ENCODE measurements at regions not wholly inside any gene's neighbourhood (a gene's known extent, or its start where the extent isn't known, plus 50 kb on each side); places are given as distances from the start of the nearest gene placed in this dataset.

DNA sequence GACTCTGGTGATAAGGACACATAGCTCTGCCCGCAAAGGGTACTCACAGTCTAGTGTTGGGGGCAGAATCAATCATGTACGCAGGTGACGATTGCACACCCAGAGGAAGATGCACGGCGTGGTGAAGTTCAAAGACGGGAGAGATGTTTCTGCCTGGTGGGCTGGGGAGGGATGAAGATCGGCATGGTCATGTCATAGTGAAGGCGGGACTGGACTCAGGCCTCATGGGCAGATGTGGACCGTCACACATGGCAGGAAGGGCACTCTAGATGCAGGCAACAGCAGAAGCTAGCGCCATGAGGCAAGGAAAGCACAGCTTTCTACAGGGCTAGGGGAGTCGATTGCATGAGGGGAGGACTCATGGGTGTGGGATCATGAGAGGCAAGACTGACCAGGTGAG, 240.6 kb downstream of the OPA1 start:
- TF ChIP-seq, protein P1, sequence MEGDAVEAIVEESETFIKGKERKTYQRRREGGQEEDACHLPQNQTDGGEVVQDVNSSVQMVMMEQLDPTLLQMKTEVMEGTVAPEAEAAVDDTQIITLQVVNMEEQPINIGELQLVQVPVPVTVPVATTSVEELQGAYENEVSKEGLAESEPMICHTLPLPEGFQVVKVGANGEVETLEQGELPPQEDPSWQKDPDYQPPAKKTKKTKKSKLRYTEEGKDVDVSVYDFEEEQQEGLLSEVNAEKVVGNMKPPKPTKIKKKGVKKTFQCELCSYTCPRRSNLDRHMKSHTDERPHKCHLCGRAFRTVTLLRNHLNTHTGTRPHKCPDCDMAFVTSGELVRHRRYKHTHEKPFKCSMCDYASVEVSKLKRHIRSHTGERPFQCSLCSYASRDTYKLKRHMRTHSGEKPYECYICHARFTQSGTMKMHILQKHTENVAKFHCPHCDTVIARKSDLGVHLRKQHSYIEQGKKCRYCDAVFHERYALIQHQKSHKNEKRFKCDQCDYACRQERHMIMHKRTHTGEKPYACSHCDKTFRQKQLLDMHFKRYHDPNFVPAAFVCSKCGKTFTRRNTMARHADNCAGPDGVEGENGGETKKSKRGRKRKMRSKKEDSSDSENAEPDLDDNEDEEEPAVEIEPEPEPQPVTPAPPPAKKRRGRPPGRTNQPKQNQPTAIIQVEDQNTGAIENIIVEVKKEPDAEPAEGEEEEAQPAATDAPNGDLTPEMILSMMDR (IDR thresholded peaks at IDR 0.05; ENCODE audit: low read depth, low read length, poor library complexity, severe bottlenecking), result no peak
- TF ChIP-seq EZH2phosphoT487 (IDR thresholded peaks at IDR 0.05; ENCODE audit: borderline replicate concordance, low read length), result no peak
